Parathyroid adenoma (tissue), 2 donors: ENCODE measurements at regions not wholly inside any gene's neighbourhood (a gene's known extent, or its start where the extent isn't known, plus 50 kb on each side); places are given as distances from the start of the nearest gene placed in this dataset.

Experiments used
- H2AFZ ChIP-seq: fragments of 300-600 bp; sonication (generic); one replicate; pipeline ENCODE4 v1.7.0; 2017; ENCODE audit warnings: antibody characterized with exemption, mild to moderate bottlenecking
- H3K27ac ChIP-seq: fragments of 300-600 bp; sonication (generic); one replicate; pipeline ENCODE4 v1.7.0; 2017
- H3K27me3 ChIP-seq: fragments of 300-600 bp; sonication (generic); one replicate; pipeline ENCODE4 v1.7.0; 2017; ENCODE audit warnings: low read length; ENCODE audit not compliant: control insufficient read depth, insufficient read depth
- H3K36me3 ChIP-seq: fragments of 300-600 bp; sonication (generic); one replicate; pipeline ENCODE4 v1.7.0; 2017; ENCODE audit warnings: low read length; ENCODE audit not compliant: control insufficient read depth, insufficient read depth
- H3K4me1 ChIP-seq: fragments of 300-600 bp; sonication (generic); one replicate; pipeline ENCODE4 v1.7.0; 2017; ENCODE audit warnings: control low read depth
- H3K4me2 ChIP-seq: fragments of 300-600 bp; sonication (generic); one replicate; pipeline ENCODE4 v1.7.0; 2017; ENCODE audit warnings: low read length
- H3K4me3 ChIP-seq: fragments of 300-600 bp; sonication (generic); one replicate; pipeline ENCODE4 v1.7.0; 2017; ENCODE audit warnings: low read depth, low read length
- H3K79me2 ChIP-seq: fragments of 300-600 bp; sonication (generic); one replicate; pipeline ENCODE4 v1.7.0; 2017; ENCODE audit warnings: control low read depth
- H3K9ac ChIP-seq: fragments of 300-600 bp; sonication (generic); one replicate; pipeline ENCODE4 v1.7.0; 2017; ENCODE audit warnings: mild to moderate bottlenecking
- H3K9me3 ChIP-seq: fragments of 300-600 bp; sonication (generic); one replicate; pipeline ENCODE4 v1.7.0; 2017; ENCODE audit warnings: low read length; ENCODE audit not compliant: control insufficient read depth
- TF ChIP-seq, protein P1 (sequence below): fragments of 300-600 bp; sonication (generic); IDR thresholded peaks from one replicate; pipeline ENCODE4 v1.7.0; 2017; ENCODE audit warnings: antibody characterized with exemption, mild to moderate bottlenecking
- donor health status: primary hyperparathyroidism.

DNA sequence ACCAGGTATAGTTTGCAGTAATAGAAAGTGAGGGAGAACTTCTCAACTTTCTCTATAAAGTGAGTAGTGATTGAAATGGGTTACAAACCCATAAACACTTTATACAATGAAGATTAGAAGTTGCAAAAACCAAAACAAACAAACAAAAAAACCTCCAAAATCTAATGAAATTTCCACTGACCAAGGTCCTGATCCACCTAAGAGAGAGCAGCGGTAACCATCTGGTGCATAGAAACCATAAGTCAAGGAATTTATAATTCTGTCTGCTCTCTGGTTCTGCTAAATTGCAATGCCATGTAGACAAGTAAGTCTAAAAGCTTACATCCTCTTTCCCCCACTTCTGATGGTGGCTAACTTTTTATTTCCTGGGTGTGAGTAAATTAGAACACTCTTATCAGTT lies 463.4 kb downstream of the EFNB2 start:
- Histone ChIP-seq H3K9ac (no peak overlapping the region), H3K4me2 (no peak overlapping the region), H3K9me3 (no peaks in the 10 kb centered on the region), H3K4me3 (no peak overlapping the region), H3K27ac (no peak overlapping the region), H3K4me1 (no peaks in the 10 kb centered on the region), H3K79me2 (no peaks in the 10 kb centered on the region), H3K27me3 (no peaks in the 10 kb centered on the region), H2AFZ (no peak overlapping the region), H3K36me3 (no peaks in the 10 kb centered on the region)
- TF ChIP-seq, protein P1, sequence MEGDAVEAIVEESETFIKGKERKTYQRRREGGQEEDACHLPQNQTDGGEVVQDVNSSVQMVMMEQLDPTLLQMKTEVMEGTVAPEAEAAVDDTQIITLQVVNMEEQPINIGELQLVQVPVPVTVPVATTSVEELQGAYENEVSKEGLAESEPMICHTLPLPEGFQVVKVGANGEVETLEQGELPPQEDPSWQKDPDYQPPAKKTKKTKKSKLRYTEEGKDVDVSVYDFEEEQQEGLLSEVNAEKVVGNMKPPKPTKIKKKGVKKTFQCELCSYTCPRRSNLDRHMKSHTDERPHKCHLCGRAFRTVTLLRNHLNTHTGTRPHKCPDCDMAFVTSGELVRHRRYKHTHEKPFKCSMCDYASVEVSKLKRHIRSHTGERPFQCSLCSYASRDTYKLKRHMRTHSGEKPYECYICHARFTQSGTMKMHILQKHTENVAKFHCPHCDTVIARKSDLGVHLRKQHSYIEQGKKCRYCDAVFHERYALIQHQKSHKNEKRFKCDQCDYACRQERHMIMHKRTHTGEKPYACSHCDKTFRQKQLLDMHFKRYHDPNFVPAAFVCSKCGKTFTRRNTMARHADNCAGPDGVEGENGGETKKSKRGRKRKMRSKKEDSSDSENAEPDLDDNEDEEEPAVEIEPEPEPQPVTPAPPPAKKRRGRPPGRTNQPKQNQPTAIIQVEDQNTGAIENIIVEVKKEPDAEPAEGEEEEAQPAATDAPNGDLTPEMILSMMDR = no peak

GRCh38 chr13:106063591-106064313 lies 471.7 kb downstream of the EFNB2 start:
- TF ChIP-seq, protein P1 = no peak
- no peak overlapping the region for H3K4me3 ChIP-seq
- no peaks in the 10 kb centered on the region for H3K9me3 ChIP-seq
- no peak overlapping the region for H3K27ac ChIP-seq
- no peak overlapping the region for H3K9ac ChIP-seq
- no peak overlapping the region for H2AFZ ChIP-seq
- no peaks in the 10 kb centered on the region for H3K79me2 ChIP-seq
- no peaks in the 10 kb centered on the region for H3K27me3 ChIP-seq
- no peaks in the 10 kb centered on the region for H3K4me1 ChIP-seq
- H3K36me3 ChIP-seq = no peaks in the 10 kb centered on the region
- no peak overlapping the region for H3K4me2 ChIP-seq

- Histone ChIP-seq H3K4me2 (no peak overlapping the region), H3K4me3 (no peak overlapping the region), H3K79me2 (no peaks in the 10 kb centered on the region), H3K4me1 (no peaks in the 10 kb centered on the region), H3K9me3 (no peaks in the 10 kb centered on the region), H3K36me3 (no peaks in the 10 kb centered on the region), H3K27ac (no peak overlapping the region), H2AFZ (no peak overlapping the region), H3K9ac (no peak overlapping the region), H3K27me3 (no peaks in the 10 kb centered on the region)
- TF ChIP-seq, protein P1 = no peak
These were observed 473.7 kb downstream of the EFNB2 start for GRCh38 chr13:106061781-106062180.

DNA sequence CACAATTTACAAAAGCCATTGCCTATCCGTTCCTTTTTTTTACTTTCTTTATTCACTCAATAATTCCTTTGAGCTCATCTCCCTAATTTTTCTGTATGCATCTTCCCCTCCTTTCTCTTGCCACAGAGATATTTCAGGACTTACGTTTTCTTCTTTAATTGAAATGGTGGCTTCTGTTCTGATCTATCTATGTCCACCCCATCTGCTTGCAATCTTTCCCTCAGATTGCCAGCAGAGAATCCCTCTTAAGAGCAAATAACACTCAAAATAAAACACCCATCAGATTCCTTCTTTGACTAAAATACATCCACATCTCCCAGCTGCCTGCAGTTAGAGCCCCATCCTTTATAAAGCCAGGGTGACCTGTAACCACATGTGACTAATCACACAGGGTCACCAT lies 478.6 kb downstream of the EFNB2 start:
- TF ChIP-seq, protein P1 = no peak
- Histone ChIP-seq H3K4me2 (no peak overlapping the region), H3K79me2 (no peaks in the 10 kb centered on the region), H3K27me3 (no peaks in the 10 kb centered on the region), H3K4me3 (no peak overlapping the region), H3K4me1 (no peaks in the 10 kb centered on the region), H2AFZ (no peak overlapping the region), H3K9ac (no peak overlapping the region), H3K27ac (no peak overlapping the region), H3K9me3 (no peaks in the 10 kb centered on the region), H3K36me3 (no peaks in the 10 kb centered on the region)

- TF ChIP-seq, protein P1 = no peak
- Histone ChIP-seq H2AFZ (no peak overlapping the region), H3K4me3 (no peak overlapping the region), H3K4me1 (no peaks in the 10 kb centered on the region), H3K27ac (no peak overlapping the region), H3K9ac (no peak overlapping the region), H3K79me2 (no peaks in the 10 kb centered on the region), H3K36me3 (no peaks in the 10 kb centered on the region), H3K9me3 (no peaks in the 10 kb centered on the region), H3K4me2 (no peak overlapping the region), H3K27me3 (no peaks in the 10 kb centered on the region)
These were observed 483.2 kb downstream of the EFNB2 start for GRCh38 chr13:106052200-106052767.
